ENCODE measurements at regions not wholly inside any gene's neighbourhood (a gene's known extent, or its start where the extent isn't known, plus 50 kb on each side); places are given as distances from the start of the nearest gene placed in this dataset.
A peak's percentile ranks its signal among the peaks of the same experiment; 100 is the strongest.
"Not testable (repeated sequence)": the region's sequence is repeated elsewhere in the genome, so short reads cannot be mapped to it uniquely, and the experiment has no call there.

DNA sequence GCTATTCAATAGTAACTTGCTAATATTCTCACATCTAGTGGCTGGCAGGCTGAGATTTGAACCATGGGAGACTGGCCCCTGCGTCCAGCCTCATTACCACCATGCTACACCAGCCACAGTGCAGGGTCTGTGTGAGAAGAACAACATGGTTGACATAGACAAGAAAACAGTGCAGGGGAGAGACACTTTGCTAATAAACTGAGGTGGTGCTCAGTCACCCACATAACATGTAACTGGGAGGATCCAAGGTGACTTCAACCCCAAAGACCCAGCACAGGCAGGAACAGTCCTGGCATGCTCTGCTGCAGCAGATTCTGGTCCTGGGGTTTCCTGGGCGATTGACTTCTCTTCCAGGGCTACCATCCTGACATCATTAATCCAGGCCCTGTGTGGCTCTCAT, 143.1 kb downstream of the CSNK2A3 start:
- TF ChIP-seq, protein P1, sequence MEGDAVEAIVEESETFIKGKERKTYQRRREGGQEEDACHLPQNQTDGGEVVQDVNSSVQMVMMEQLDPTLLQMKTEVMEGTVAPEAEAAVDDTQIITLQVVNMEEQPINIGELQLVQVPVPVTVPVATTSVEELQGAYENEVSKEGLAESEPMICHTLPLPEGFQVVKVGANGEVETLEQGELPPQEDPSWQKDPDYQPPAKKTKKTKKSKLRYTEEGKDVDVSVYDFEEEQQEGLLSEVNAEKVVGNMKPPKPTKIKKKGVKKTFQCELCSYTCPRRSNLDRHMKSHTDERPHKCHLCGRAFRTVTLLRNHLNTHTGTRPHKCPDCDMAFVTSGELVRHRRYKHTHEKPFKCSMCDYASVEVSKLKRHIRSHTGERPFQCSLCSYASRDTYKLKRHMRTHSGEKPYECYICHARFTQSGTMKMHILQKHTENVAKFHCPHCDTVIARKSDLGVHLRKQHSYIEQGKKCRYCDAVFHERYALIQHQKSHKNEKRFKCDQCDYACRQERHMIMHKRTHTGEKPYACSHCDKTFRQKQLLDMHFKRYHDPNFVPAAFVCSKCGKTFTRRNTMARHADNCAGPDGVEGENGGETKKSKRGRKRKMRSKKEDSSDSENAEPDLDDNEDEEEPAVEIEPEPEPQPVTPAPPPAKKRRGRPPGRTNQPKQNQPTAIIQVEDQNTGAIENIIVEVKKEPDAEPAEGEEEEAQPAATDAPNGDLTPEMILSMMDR (conservative IDR thresholded peaks at IDR 0.05) = no peak
- H3K27ac Mint-ChIP-seq (ENCODE audit: unreplicated experiment) = no peak overlapping the region
- no peaks in the 10 kb centered on the region for H3K27me3 Mint-ChIP-seq (ENCODE audit: low read depth)
- H3K9me3 Mint-ChIP-seq = peaks cover 10% of the 10 kb centered on the region
- no peaks in the 10 kb centered on the region for H3K36me3 Mint-ChIP-seq (ENCODE audit: low read depth)
- no peak for DNase-seq (ENCODE audit: low read depth, low spot score)
- H3K4me1 Mint-ChIP-seq = peaks cover 11% of the 10 kb centered on the region
- no peak overlapping the region for H3K4me3 Mint-ChIP-seq

DNA sequence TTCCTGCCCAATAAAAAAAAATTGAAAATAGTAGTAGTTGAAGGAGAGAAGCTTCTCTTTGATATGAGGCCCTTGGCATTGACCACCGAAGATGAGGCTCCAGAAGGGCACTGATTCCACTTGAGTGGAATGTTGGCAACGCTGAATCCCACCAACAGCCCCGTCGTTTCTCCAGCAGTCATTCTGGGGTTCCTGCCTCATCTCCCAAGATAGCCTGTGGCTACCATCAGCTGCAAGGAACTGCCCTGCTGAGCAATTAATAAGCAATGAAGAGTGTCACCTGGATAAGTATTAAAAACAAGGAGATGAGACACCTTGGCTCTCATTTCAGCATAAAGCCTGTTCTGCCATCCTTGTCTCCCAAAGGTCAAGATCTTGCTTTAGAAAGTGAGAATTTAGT, 144.1 kb downstream of the CSNK2A3 start:
- Mint-ChIP-seq H3K4me1 (peaks cover 11% of the 10 kb centered on the region), H3K27me3 (ENCODE audit: low read depth) (no peaks in the 10 kb centered on the region), H3K27ac (ENCODE audit: unreplicated experiment) (no peak overlapping the region), H3K4me3 (no peak overlapping the region), H3K36me3 (ENCODE audit: low read depth) (no peaks in the 10 kb centered on the region), H3K9me3 (peaks cover 10% of the 10 kb centered on the region)
- no peak for DNase-seq (ENCODE audit: low read depth, low spot score)
- TF ChIP-seq, protein P1 (conservative IDR thresholded peaks at IDR 0.05) = no peak

DNA sequence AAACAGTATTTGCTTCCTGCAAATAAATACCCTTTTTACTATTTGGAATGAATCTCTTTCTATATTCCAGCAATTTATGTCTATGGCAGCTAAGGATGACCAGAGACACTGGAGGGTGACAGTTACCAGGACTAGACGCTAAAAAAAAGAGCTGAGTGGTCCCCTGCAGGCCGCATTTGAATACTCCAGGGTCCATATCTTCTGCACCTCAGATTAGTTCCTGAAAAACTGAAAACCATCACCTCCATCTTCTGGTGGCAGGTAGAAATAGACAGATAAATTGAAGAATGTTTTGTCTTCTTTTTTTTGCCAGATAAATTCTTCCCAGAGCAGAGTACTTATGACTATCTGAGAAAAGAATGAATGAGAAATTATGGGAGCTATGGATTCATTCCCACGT, 145.6 kb downstream of the CSNK2A3 start:
- no peak for DNase-seq (ENCODE audit: low read depth, low spot score)
- TF ChIP-seq, protein P1 (conservative IDR thresholded peaks at IDR 0.05) = peak; percentile 23

DNA sequence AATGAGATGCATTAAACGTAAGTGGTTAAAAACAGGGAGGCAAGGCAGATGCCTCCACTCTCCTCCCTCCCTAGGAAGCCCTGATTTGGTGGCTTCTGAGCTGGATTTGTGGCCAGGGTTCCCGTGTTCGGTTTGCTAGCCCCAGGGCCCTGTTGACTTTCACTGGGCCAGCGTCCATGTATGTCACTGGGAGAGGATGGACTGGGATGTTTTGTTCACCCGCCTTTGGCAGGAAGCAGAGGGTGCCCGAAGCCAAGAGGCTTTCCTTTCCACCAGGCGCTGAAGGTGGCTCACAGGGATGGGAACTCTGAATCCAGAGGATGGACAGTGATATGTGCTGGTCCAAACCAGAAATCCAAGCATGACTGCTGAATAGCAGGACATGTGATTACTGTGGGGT, 146.6 kb downstream of the CSNK2A3 start:
- Mint-ChIP-seq H3K9me3 (peaks cover 19% of the 10 kb centered on the region), H3K4me3 (no peak overlapping the region), H3K36me3 (ENCODE audit: low read depth) (peaks cover 4% of the 10 kb centered on the region), H3K27me3 (ENCODE audit: low read depth) (no peaks in the 10 kb centered on the region), H3K27ac (ENCODE audit: unreplicated experiment) (no peak overlapping the region), H3K4me1 (peaks cover 5% of the 10 kb centered on the region)
- TF ChIP-seq, protein P1 (conservative IDR thresholded peaks at IDR 0.05) = no peak
- no peak for DNase-seq (ENCODE audit: low read depth, low spot score)

More for the DNA sequence above, 145.6 kb downstream of the CSNK2A3 start:
- H3K27ac Mint-ChIP-seq (ENCODE audit: unreplicated experiment) = no peak overlapping the region
- H3K27me3 Mint-ChIP-seq (ENCODE audit: low read depth) = no peaks in the 10 kb centered on the region
- H3K4me1 Mint-ChIP-seq = peaks cover 11% of the 10 kb centered on the region
- peaks cover 4% of the 10 kb centered on the region for H3K36me3 Mint-ChIP-seq (ENCODE audit: low read depth)
- no peak overlapping the region for H3K4me3 Mint-ChIP-seq
- peaks cover 19% of the 10 kb centered on the region for H3K9me3 Mint-ChIP-seq

DNA sequence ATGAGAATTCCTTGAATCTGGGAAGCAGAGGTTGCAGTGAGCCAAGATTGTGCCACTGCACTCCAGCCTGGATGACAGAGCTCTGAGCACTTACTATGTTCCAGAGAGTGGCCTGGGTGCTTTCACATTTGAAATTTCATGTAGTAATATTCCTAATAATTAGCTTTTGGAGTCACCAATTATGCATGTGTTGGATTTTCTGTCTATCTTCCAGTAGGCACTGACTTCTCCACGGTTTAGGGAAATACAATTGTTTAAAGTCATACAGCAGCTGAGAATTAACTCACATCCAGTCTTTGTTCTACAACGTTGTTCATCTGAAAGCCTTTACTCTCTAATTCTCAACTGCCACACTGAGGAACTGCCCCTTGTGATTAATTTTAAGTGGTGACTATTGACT, 150.2 kb downstream of the CSNK2A3 start:
- Mint-ChIP-seq H3K4me3 (no peak overlapping the region), H3K36me3 (ENCODE audit: low read depth) (peaks cover 4% of the 10 kb centered on the region), H3K27me3 (ENCODE audit: low read depth) (no peaks in the 10 kb centered on the region), H3K9me3 (peaks cover 16% of the 10 kb centered on the region), H3K4me1 (no peaks in the 10 kb centered on the region), H3K27ac (ENCODE audit: unreplicated experiment) (no peak overlapping the region)
- no peak for DNase-seq (ENCODE audit: low read depth, low spot score)
- TF ChIP-seq, protein P1 (conservative IDR thresholded peaks at IDR 0.05) = no peak

DNA sequence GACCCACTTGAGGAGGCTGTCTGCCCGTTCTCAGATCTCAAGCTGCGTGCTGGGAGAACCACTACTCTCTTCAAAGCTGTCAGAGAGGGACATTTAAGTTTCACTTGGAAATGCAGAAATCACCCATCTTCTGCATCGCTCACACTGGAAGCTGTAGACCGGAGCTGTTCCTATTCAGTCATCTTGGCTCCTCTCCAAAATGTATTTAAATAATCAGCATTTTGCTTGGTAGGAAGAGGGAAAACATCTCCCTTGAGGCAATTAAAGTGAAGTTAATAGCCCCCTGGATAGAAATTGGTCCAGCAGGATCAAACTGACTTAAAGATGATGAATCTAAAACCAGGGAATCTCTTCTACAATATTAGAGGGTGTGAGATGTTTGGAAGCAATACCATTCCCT, 151.7 kb downstream of the CSNK2A3 start:
- not testable (repeated sequence) for DNase-seq (ENCODE audit: low read depth, low spot score); H3K36me3 Mint-ChIP-seq (ENCODE audit: low read depth); H3K27me3 Mint-ChIP-seq (ENCODE audit: low read depth); H3K27ac Mint-ChIP-seq (ENCODE audit: unreplicated experiment); H3K4me1 Mint-ChIP-seq; H3K4me3 Mint-ChIP-seq
- H3K9me3 Mint-ChIP-seq = peaks cover 17% of the 10 kb centered on the region
